ENCODE measurements at regions not wholly inside any gene's neighbourhood (a gene's known extent, or its start where the extent isn't known, plus 50 kb on each side); places are given as distances from the start of the nearest gene placed in this dataset.

DNA sequence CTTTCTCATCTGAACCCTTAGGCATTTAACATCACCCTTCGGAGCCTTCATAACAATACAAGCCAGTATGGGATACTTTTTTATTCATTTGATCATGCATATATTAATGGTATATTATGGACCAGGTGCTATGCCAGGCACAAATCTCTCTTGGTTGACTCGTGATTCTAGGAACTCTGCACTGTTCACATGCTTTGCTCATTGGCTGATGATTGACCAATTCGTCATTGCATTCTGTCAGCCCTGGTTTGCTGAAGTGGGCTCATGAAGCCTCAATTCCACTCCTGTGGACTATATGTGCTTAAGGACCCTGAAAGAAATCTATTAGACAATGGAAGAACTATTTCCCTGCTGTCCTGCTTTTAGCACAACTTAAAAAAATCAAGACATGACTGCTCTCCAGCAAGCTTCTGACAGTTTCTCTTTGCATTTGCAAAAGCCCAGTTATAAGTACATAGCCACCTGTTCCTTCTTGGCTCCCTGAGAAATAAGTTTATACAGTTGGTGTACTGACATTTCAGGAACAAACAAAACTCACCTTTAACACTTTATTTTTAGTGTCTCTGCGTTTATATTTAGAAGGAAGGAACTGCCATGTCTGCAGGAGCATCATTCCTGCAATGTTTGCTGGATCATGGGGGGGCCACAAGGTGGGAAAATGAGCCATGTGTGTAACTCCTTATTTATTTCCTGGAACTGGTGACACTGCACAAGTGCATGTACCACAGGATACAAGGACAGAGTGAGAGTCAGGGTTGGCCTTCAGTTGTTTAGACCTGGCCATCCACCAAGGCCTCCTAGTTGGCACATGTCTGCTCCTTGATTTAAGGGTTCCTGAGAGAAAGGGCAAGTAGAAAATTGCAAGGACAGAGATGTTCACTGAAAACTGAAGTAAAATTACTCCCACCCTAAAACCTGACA lies 146.0 kb upstream of the NAMPT start:
- TF ChIP-seq, protein P1, sequence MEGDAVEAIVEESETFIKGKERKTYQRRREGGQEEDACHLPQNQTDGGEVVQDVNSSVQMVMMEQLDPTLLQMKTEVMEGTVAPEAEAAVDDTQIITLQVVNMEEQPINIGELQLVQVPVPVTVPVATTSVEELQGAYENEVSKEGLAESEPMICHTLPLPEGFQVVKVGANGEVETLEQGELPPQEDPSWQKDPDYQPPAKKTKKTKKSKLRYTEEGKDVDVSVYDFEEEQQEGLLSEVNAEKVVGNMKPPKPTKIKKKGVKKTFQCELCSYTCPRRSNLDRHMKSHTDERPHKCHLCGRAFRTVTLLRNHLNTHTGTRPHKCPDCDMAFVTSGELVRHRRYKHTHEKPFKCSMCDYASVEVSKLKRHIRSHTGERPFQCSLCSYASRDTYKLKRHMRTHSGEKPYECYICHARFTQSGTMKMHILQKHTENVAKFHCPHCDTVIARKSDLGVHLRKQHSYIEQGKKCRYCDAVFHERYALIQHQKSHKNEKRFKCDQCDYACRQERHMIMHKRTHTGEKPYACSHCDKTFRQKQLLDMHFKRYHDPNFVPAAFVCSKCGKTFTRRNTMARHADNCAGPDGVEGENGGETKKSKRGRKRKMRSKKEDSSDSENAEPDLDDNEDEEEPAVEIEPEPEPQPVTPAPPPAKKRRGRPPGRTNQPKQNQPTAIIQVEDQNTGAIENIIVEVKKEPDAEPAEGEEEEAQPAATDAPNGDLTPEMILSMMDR (IDR thresholded peaks at IDR 0.05): no peak
- TF ChIP-seq EZH2 (IDR thresholded peaks at IDR 0.05; ENCODE audit: borderline replicate concordance, insufficient read depth, low read depth, low read length, poor library complexity, severe bottlenecking): no peak
